Spleen (tissue), 11 donors: ENCODE measurements at regions not wholly inside any gene's neighbourhood (a gene's known extent, or its start where the extent isn't known, plus 50 kb on each side); places are given as distances from the start of the nearest gene placed in this dataset.
"Not testable (repeated sequence)": the region's sequence is repeated elsewhere in the genome, so short reads cannot be mapped to it uniquely, and the experiment has no call there.

ENCODE experiments used
- DNase-seq: peaks from one replicate; pipeline ENCODE4 v3.0.0-alpha.2; 2020
- H3K27ac ChIP-seq, 8 donors: fragments of 200-600 bp; sonication (generic) in 7 of 8; 1 replicate in 4 of 8; 2 replicates in 4 of 8; pipeline versions ENCODE4 v1.5.0 to v1.8.0; 2016 to 2021; ENCODE audit warnings: inconsistent platforms in 4 of 8, mild to moderate bottlenecking in 4 of 8, moderate library complexity in 1 of 8
- H3K27me3 ChIP-seq, 7 donors: fragments of 200-600 bp; sonication (generic) in 6 of 7; replicated peaks in 1 of 7; 1 replicate in 4 of 7; 2 replicates in 3 of 7; pipeline versions ENCODE4 v1.5.0 to v1.8.0; 2016 to 2021; ENCODE audit warnings: inconsistent platforms in 3 of 7, mild to moderate bottlenecking in 1 of 7
- H3K36me3 ChIP-seq, 6 donors: fragments of 200-600 bp; sonication (generic) in 5 of 6; 1 replicate in 4 of 6; 2 replicates in 2 of 6; pipeline versions ENCODE4 v1.5.0 to v1.8.0; 2016 to 2021; ENCODE audit warnings: inconsistent platforms in 2 of 6
- H3K4me1 ChIP-seq, 6 donors: fragments of 200-600 bp; sonication (generic) in 5 of 6; 1 replicate in 3 of 6; 2 replicates in 3 of 6; pipeline versions ENCODE4 v1.5.0 to v1.8.0; 2016 to 2021; ENCODE audit warnings: inconsistent platforms in 3 of 6
- H3K4me3 ChIP-seq, 8 donors: fragments of 200-600 bp; sonication (generic) in 7 of 8; 1 replicate in 4 of 8; 2 replicates in 4 of 8; pipeline versions ENCODE4 v1.5.0 to v1.8.0; 2016 to 2021; ENCODE audit warnings: inconsistent platforms in 4 of 8, mild to moderate bottlenecking in 4 of 8, moderate library complexity in 2 of 8
- H3K9me3 ChIP-seq, 8 donors: fragments of 200-600 bp; sonication (generic) in 7 of 8; 1 replicate in 4 of 8; 2 replicates in 4 of 8; pipeline versions ENCODE4 v1.5.0 to v1.8.0; 2016 to 2021; ENCODE audit warnings: inconsistent platforms in 4 of 8
- CTCF ChIP-seq, 11 experiments: fragments of 200-600 bp in 7 of 11; fragments of 450-650 bp in 4 of 11; sonication (generic) in 4 of 11; IDR thresholded peaks in 8 of 11; conservative IDR thresholded peaks in 3 of 11; 1 replicate in 7 of 11; 2 replicates in 4 of 11; pipeline versions ENCODE4 v1.4.0 to v1.8.0; 2016 to 2021; ENCODE audit warnings: antibody characterized with exemption in 11 of 11, inconsistent platforms in 4 of 11, mild to moderate bottlenecking in 1 of 11
- POLR2A ChIP-seq, 3 donors: fragments of 450-650 bp; IDR thresholded peaks; one replicate each; pipeline ENCODE4 v1.5.1; 2017; ENCODE audit warnings: antibody characterized with exemption in 3 of 3, mild to moderate bottlenecking in 1 of 3
- POLR2AphosphoS5 ChIP-seq, 3 donors: sonication (generic); formaldehyde crosslinking; IDR thresholded peaks; one replicate each; pipeline ENCODE4 v1.5.1; 2017; ENCODE audit warnings: antibody characterized with exemption in 3 of 3
- WGBS, 5 donors: extraction: QIAGEN DNeasy Blood & Tissue Kit in 3 of 5; methylation state at CpG; one replicate each; pipeline versions ENCODE4 v1.1.5 to v1.1.7; 2013 to 2018; 5-methylcytosine and 5-hydroxymethylcytosine counted together
- intact Hi-C: fragments of 100-400 bp; cut with DNase I; formaldehyde crosslinking; loops from one replicate; pipeline ENCODE4 v1.15.0; 2023; ENCODE audit warnings: low total_unique reads
- donor health status: healthy with polysubstance abuse.
- donor health status: DM: no; HTN: no; CAD: no; lungs with moderate emphysema.
- donor health status: DM: no; HTN: no; CAD: no.
- donor health status: Bipolar disorder and iron deficiency.
- donor health status: healthy.
- donor health status: DM: no; HTN: no; CAD: no.
- donor health status: DM: yes; HTN: yes; CAD: no.

GRCh38 chr6:131460614-131461000 lies 112.4 kb upstream of the ARG1 start:
- intact Hi-C loops = no loop called here
- WGBS, 5 donors = 66 to 76% (median 69%) methylated on average over 6 of the region's 6 CpGs

GRCh38 chr6:131469130-131469529 lies 103.9 kb upstream of the ARG1 start:
- H3K27ac ChIP-seq = no peak overlapping the region
- H3K9me3 ChIP-seq = peaks cover 0 to 6% (median 4%) of the 10 kb centered on the region in 8 donors
- WGBS, 5 donors = 72 to 90% (median 82%) methylated on average over 2 of the region's 2 CpGs
- H3K36me3 ChIP-seq = no peaks in the 10 kb centered on the region
- H3K4me1 ChIP-seq = no peaks in the 10 kb centered on the region
- intact Hi-C loops = no loop called here
- no peak for DNase-seq
- H3K27me3 ChIP-seq = no peaks in the 10 kb centered on the region
- no peak for TF ChIP-seq CTCF (IDR thresholded peaks at IDR 0.05 in 8 of 11, conservative IDR thresholded peaks at IDR 0.05 in 3 of 11)
- no peak overlapping the region for H3K4me3 ChIP-seq

More at GRCh38 chr6:131460614-131461000, 112.4 kb upstream of the ARG1 start:
- Histone ChIP-seq H3K27me3 (no peaks in the 10 kb centered on the region), H3K4me1 (peaks cover 0 to 3% (median 0%) of the 10 kb centered on the region in 6 donors), H3K9me3 (no peaks in the 10 kb centered on the region), H3K4me3 (no peak overlapping the region), H3K36me3 (no peaks in the 10 kb centered on the region), H3K27ac (no peak overlapping the region)
- TF ChIP-seq POLR2AphosphoS5 (IDR thresholded peaks at IDR 0.05) (no peak), CTCF (IDR thresholded peaks at IDR 0.05 in 8 of 11, conservative IDR thresholded peaks at IDR 0.05 in 3 of 11) (no peak), POLR2A (IDR thresholded peaks at IDR 0.05) (no peak)
- DNase-seq = no peak

- Histone ChIP-seq H3K36me3 (no peaks in the 10 kb centered on the region), H3K4me3 (no peak overlapping the region), H3K4me1 (no peaks in the 10 kb centered on the region), H3K27ac (no peak overlapping the region), H3K9me3 (peaks cover 0 to 19% (median 17%) of the 10 kb centered on the region in 8 donors), H3K27me3 (no peaks in the 10 kb centered on the region)
- intact Hi-C loops = no loop called here
- 77 to 91% (median 84%) methylated on average over 3 of the region's 3 CpGs for WGBS, 5 donors
- DNase-seq = no peak
- TF ChIP-seq CTCF (IDR thresholded peaks at IDR 0.05 in 8 of 11, conservative IDR thresholded peaks at IDR 0.05 in 3 of 11) = no peak
- TF ChIP-seq POLR2A (IDR thresholded peaks at IDR 0.05) = no peak
- no peak for TF ChIP-seq POLR2AphosphoS5 (IDR thresholded peaks at IDR 0.05)
Measured at GRCh38 chr6:131470534-131470933, 102.5 kb upstream of the ARG1 start.

GRCh38 chr6:131471331-131471730 lies 101.7 kb upstream of the ARG1 start:
- no peak overlapping the region for H3K4me3 ChIP-seq
- TF ChIP-seq POLR2A (IDR thresholded peaks at IDR 0.05) (no peak), CTCF (IDR thresholded peaks at IDR 0.05 in 8 of 11, conservative IDR thresholded peaks at IDR 0.05 in 3 of 11) (no peak), POLR2AphosphoS5 (IDR thresholded peaks at IDR 0.05) (no peak)
- intact Hi-C loops = no loop called here
- no peaks in the 10 kb centered on the region for H3K4me1 ChIP-seq
- DNase-seq = no peak
- no peak overlapping the region for H3K27ac ChIP-seq
- no peaks in the 10 kb centered on the region for H3K36me3 ChIP-seq
- no peaks in the 10 kb centered on the region for H3K27me3 ChIP-seq
- peaks cover 0 to 26% (median 23%) of the 10 kb centered on the region in 8 donors for H3K9me3 ChIP-seq
- WGBS, 5 donors = 84 to 92% (median 86%) methylated on average over 3 of the region's 3 CpGs

GRCh38 chr6:131473303-131473702 lies 99.7 kb upstream of the ARG1 start:
- H3K36me3 ChIP-seq, DNase-seq, H3K4me3 ChIP-seq, H3K27ac ChIP-seq, intact Hi-C loops, H3K27me3 ChIP-seq, H3K4me1 ChIP-seq: not testable (repeated sequence)
- peaks cover 0 to 27% (median 23%) of the 10 kb centered on the region in 8 donors for H3K9me3 ChIP-seq
